ENCODE measurements at regions not wholly inside any gene's neighbourhood (a gene's known extent, or its start where the extent isn't known, plus 50 kb on each side); places are given as distances from the start of the nearest gene placed in this dataset.

DNA sequence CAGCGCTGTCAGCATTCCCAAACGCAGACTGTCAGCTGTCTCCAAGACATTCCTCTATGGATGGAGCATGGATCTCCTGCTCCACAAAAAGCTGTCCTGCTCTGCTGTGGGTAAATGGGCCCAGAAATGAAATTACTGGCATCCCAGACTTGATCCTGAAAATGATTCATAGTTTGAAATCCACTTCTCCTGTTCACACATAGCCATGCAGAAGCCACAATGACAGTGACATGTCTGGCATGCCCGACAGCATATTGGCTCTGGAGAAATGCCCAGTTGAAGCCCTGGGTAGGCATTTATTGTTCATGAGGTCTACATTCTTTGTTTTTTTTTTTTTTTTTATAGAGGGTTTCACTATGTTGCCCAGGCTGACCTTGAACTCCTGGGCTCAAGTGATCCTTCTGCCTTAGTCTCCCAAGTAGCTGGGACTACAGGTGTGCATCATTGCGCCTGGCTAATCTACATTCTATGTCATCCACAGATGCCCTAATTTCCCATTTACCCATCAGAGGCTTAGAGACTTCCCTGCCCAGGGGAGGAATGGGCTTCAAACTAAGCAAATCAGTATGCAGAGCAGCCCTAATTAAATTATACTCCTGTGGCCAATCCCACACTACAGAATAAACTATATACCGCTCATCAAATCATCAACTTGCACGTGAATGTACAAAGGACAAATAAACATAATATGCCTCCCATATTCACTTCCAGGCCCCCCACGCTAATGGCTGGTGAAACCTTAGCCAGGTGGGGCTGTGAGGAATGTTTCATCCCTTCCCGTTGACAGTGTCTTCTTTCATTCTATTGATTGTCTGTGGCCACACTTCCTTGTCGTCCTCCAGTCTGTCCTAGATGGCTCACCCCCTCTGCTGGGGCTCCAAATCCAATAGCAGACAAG, 61.8 kb upstream of the EEPD1 start:
- Histone ChIP-seq H3K27ac (replicated peaks; ENCODE audit: low read length) (no peak overlapping the region), H3K4ac (ENCODE audit: low read length) (no peak overlapping the region), H3K23ac (ENCODE audit: low read depth, low read length, poor library complexity) (no peak overlapping the region), H3K36me3 (replicated peaks in 1 of 2; ENCODE audit: control insufficient read depth in 2 of 2, insufficient read depth in 2 of 2, low read length in 2 of 2) (no peaks in the 10 kb centered on the region), H3K4me3 (ENCODE audit: low read length in 2 of 2) (no peak overlapping the region), H4K8ac (ENCODE audit: low read depth, low read length) (no peak overlapping the region), H3K18ac (ENCODE audit: low read length) (no peak overlapping the region), H3K4me1 (ENCODE audit: control insufficient read depth in 2 of 2, insufficient read depth in 1 of 2, low read depth in 1 of 2, low read length in 2 of 2) (no peaks in the 10 kb centered on the region), H2BK5ac (ENCODE audit: low read length) (no peak overlapping the region), H3K9ac (ENCODE audit: low read depth, low read length, poor library complexity) (no peak overlapping the region), H4K91ac (ENCODE audit: low read depth, low read length, poor library complexity) (no peak overlapping the region), H2BK12ac (ENCODE audit: low read length) (no peak overlapping the region), H3K27me3 (ENCODE audit: control insufficient read depth in 3 of 3, insufficient read depth in 3 of 3, low read depth in 1 of 3, low read length in 3 of 3) (no peaks in the 10 kb centered on the region), H3K14ac (ENCODE audit: low read length) (no peak overlapping the region), H3K4me2 (ENCODE audit: insufficient read depth, low read length, poor library complexity, severe bottlenecking) (no peak overlapping the region), H2AK5ac (ENCODE audit: low read depth, low read length) (no peak overlapping the region), H3K9me3 (replicated peaks in 1 of 2; ENCODE audit: control insufficient read depth in 2 of 2, insufficient read depth in 1 of 2, low read depth in 1 of 2, low read length in 2 of 2) (peaks cover 5 to 8% of the 10 kb centered on the region in 2 donors), H3K79me1 (ENCODE audit: low read depth, low read length) (no peaks in the 10 kb centered on the region), H2BK15ac (ENCODE audit: low read length) (no peak overlapping the region), H2AFZ (ENCODE audit: low read length) (no peak overlapping the region), H2BK120ac (ENCODE audit: low read depth, low read length) (no peak overlapping the region)
- WGBS, 2 donors (ENCODE audit: extremely low coverage in 2 of 2, insufficient read length in 2 of 2, insufficient replicate concordance in 1 of 2), result no CpG with 5 or more reads among the region's 9 CpGs
- no peak for DNase-seq (ENCODE audit: low spot score)

DNA sequence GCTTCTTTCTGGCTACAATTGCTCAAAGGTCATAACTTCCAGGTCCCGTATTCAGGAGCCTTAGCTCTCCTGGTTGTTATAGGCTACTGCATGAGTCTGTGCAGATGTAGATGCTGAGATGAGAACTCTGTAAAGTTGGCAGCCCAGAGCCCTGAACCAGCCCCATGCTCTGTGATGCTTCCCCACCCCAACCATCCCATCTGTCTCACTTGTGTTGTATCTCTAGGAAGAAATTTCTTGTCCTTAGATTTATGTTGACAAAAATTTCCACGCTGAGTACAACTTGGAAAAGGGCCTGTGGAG, 61.2 kb upstream of the EEPD1 start:
- Histone ChIP-seq H3K36me3 (replicated peaks in 1 of 2; ENCODE audit: control insufficient read depth in 2 of 2, insufficient read depth in 2 of 2, low read length in 2 of 2) (no peaks in the 10 kb centered on the region), H4K8ac (ENCODE audit: low read depth, low read length) (no peak overlapping the region), H2BK120ac (ENCODE audit: low read depth, low read length) (no peak overlapping the region), H3K4ac (ENCODE audit: low read length) (no peak overlapping the region), H3K14ac (ENCODE audit: low read length) (no peak overlapping the region), H3K23ac (ENCODE audit: low read depth, low read length, poor library complexity) (no peak overlapping the region), H3K79me1 (ENCODE audit: low read depth, low read length) (no peaks in the 10 kb centered on the region), H3K18ac (ENCODE audit: low read length) (no peak overlapping the region), H3K9me3 (replicated peaks in 1 of 2; ENCODE audit: control insufficient read depth in 2 of 2, insufficient read depth in 1 of 2, low read depth in 1 of 2, low read length in 2 of 2) (peaks cover 5 to 8% of the 10 kb centered on the region in 2 donors), H2BK12ac (ENCODE audit: low read length) (no peak overlapping the region), H3K4me3 (ENCODE audit: low read length in 2 of 2) (no peak overlapping the region), H2AK5ac (ENCODE audit: low read depth, low read length) (no peak overlapping the region), H3K9ac (ENCODE audit: low read depth, low read length, poor library complexity) (no peak overlapping the region), H4K91ac (ENCODE audit: low read depth, low read length, poor library complexity) (no peak overlapping the region), H2BK5ac (ENCODE audit: low read length) (no peak overlapping the region), H3K27me3 (ENCODE audit: control insufficient read depth in 3 of 3, insufficient read depth in 3 of 3, low read depth in 1 of 3, low read length in 3 of 3) (no peaks in the 10 kb centered on the region), H2AFZ (ENCODE audit: low read length) (no peak overlapping the region), H3K27ac (replicated peaks; ENCODE audit: low read length) (no peak overlapping the region), H3K4me1 (ENCODE audit: control insufficient read depth in 2 of 2, insufficient read depth in 1 of 2, low read depth in 1 of 2, low read length in 2 of 2) (peaks cover 0 to 3% of the 10 kb centered on the region in 2 donors), H3K4me2 (ENCODE audit: insufficient read depth, low read length, poor library complexity, severe bottlenecking) (no peak overlapping the region), H2BK15ac (ENCODE audit: low read length) (no peak overlapping the region)
- no CpG with 5 or more reads among the region's 2 CpGs for WGBS, 2 donors (ENCODE audit: extremely low coverage in 2 of 2, insufficient read length in 2 of 2, insufficient replicate concordance in 1 of 2)
- DNase-seq (ENCODE audit: low spot score), result no peak

DNA sequence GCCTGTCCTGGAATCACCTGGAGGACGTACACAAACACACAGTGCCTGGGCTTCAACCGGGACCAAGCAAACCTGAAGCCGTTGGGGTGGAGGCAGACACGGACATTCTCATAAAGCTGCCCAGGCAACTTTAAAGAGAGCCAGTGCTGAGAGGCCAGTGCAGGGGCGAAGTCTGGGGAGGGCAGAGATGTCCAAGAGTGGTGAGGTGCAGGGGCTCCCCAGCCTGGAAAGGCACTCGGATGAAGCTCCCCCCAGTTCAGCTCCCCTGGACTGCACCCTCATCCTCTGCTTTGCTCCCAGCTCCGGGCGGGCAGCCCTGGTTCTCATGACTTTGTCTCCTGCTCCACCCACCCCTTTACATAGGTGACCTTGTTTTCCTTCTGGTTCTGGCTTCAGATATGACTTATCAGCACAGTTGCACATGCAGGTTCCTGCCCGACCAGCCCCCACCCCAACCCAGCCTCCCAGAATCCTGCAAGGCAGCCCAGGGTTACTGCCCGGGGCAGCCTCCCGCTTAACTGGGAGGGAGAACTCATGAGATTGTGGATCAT, 60.8 kb upstream of the EEPD1 start:
- WGBS, 2 donors (ENCODE audit: extremely low coverage in 2 of 2, insufficient read length in 2 of 2, insufficient replicate concordance in 1 of 2), result no CpG with 5 or more reads among the region's 11 CpGs
- Histone ChIP-seq H3K4me1 (ENCODE audit: control insufficient read depth in 2 of 2, insufficient read depth in 1 of 2, low read depth in 1 of 2, low read length in 2 of 2) (peaks cover 0 to 3% of the 10 kb centered on the region in 2 donors), H3K4ac (ENCODE audit: low read length) (no peak overlapping the region), H3K18ac (ENCODE audit: low read length) (no peak overlapping the region), H4K8ac (ENCODE audit: low read depth, low read length) (no peak overlapping the region), H2AFZ (ENCODE audit: low read length) (no peak overlapping the region), H3K4me3 (ENCODE audit: low read length in 2 of 2) (no peak overlapping the region), H3K27me3 (ENCODE audit: control insufficient read depth in 3 of 3, insufficient read depth in 3 of 3, low read depth in 1 of 3, low read length in 3 of 3) (no peaks in the 10 kb centered on the region), H3K27ac (replicated peaks; ENCODE audit: low read length) (no peak overlapping the region), H3K23ac (ENCODE audit: low read depth, low read length, poor library complexity) (no peak overlapping the region), H2BK5ac (ENCODE audit: low read length) (no peak overlapping the region), H3K9ac (ENCODE audit: low read depth, low read length, poor library complexity) (no peak overlapping the region), H3K36me3 (replicated peaks in 1 of 2; ENCODE audit: control insufficient read depth in 2 of 2, insufficient read depth in 2 of 2, low read length in 2 of 2) (no peaks in the 10 kb centered on the region), H4K91ac (ENCODE audit: low read depth, low read length, poor library complexity) (no peak overlapping the region), H2BK120ac (ENCODE audit: low read depth, low read length) (no peak overlapping the region), H2AK5ac (ENCODE audit: low read depth, low read length) (no peak overlapping the region), H3K79me1 (ENCODE audit: low read depth, low read length) (no peaks in the 10 kb centered on the region), H2BK15ac (ENCODE audit: low read length) (no peak overlapping the region), H3K4me2 (ENCODE audit: insufficient read depth, low read length, poor library complexity, severe bottlenecking) (no peak overlapping the region), H3K9me3 (replicated peaks in 1 of 2; ENCODE audit: control insufficient read depth in 2 of 2, insufficient read depth in 1 of 2, low read depth in 1 of 2, low read length in 2 of 2) (peaks cover 5 to 8% of the 10 kb centered on the region in 2 donors), H2BK12ac (ENCODE audit: low read length) (no peak overlapping the region), H3K14ac (ENCODE audit: low read length) (no peak overlapping the region)
- DNase-seq (ENCODE audit: low spot score), result no peak

GRCh38 chr7:36096460-36097095, 56.5 kb upstream of the EEPD1 start:
- Histone ChIP-seq H3K36me3 (replicated peaks in 1 of 2; ENCODE audit: control insufficient read depth in 2 of 2, insufficient read depth in 2 of 2, low read length in 2 of 2) (no peaks in the 10 kb centered on the region), H2BK15ac (ENCODE audit: low read length) (no peak overlapping the region), H3K18ac (ENCODE audit: low read length) (peak overlapping the region; percentile 34), H3K4me1 (ENCODE audit: control insufficient read depth in 2 of 2, insufficient read depth in 1 of 2, low read depth in 1 of 2, low read length in 2 of 2) (peaks cover 0 to 3% of the 10 kb centered on the region in 2 donors), H3K4me2 (ENCODE audit: insufficient read depth, low read length, poor library complexity, severe bottlenecking) (no peak overlapping the region), H2AFZ (ENCODE audit: low read length) (no peak overlapping the region), H3K4me3 (ENCODE audit: low read length in 2 of 2) (no peak overlapping the region), H2BK5ac (ENCODE audit: low read length) (no peak overlapping the region), H2BK12ac (ENCODE audit: low read length) (no peak overlapping the region), H3K14ac (ENCODE audit: low read length) (no peak overlapping the region), H3K9ac (ENCODE audit: low read depth, low read length, poor library complexity) (no peak overlapping the region), H4K8ac (ENCODE audit: low read depth, low read length) (no peak overlapping the region), H3K9me3 (replicated peaks in 1 of 2; ENCODE audit: control insufficient read depth in 2 of 2, insufficient read depth in 1 of 2, low read depth in 1 of 2, low read length in 2 of 2) (peaks cover 2 to 4% of the 10 kb centered on the region in 2 donors), H4K91ac (ENCODE audit: low read depth, low read length, poor library complexity) (no peak overlapping the region), H3K27ac (replicated peaks; ENCODE audit: low read length) (no peak overlapping the region), H3K4ac (ENCODE audit: low read length) (no peak overlapping the region), H2BK120ac (ENCODE audit: low read depth, low read length) (no peak overlapping the region), H3K23ac (ENCODE audit: low read depth, low read length, poor library complexity) (no peak overlapping the region), H2AK5ac (ENCODE audit: low read depth, low read length) (no peak overlapping the region), H3K79me1 (ENCODE audit: low read depth, low read length) (no peaks in the 10 kb centered on the region), H3K27me3 (ENCODE audit: control insufficient read depth in 3 of 3, insufficient read depth in 3 of 3, low read depth in 1 of 3, low read length in 3 of 3) (peaks cover 0 to 3% (median 0%) of the 10 kb centered on the region in 3 experiments)
- WGBS, 2 donors (ENCODE audit: extremely low coverage in 2 of 2, insufficient read length in 2 of 2, insufficient replicate concordance in 1 of 2), result no CpG with 5 or more reads among the region's 6 CpGs
- no peak for DNase-seq (ENCODE audit: low spot score)
